NCI-H2107 treated with DMSO at 0.1 percent for 48 hours (cell line): ENCODE measurements at regions not wholly inside any gene's neighbourhood (a gene's known extent, or its start where the extent isn't known, plus 50 kb on each side); places are given as distances from the start of the nearest gene placed in this dataset.

ENCODE experiments used
- DNase-seq: peaks from one replicate; lab custom pipeline; 2025; ENCODE audit not compliant: unreplicated experiment; lab: John Stamatoyannopoulos, UW

DNA sequence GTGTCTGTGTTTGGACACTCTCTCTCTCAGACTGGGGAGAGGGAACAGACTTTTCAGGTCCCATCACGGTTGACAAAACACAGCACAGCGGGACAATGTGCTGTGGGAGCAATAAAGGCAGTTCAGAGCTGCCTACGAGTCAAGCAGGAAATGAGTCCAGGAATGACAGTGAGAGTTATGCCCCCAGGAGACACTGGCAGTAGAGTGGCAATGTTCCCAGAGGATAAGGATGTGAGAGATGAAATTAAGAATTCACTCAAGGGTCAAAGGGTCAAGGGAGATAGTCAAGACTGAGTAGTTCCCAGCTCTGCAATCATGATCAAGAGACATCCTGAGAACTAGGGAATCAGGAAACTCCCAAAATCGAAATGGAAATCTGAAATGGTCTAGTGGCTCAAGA, 156.1 kb downstream of the LURAP1L start:
- DNase-seq: no peak

DNA sequence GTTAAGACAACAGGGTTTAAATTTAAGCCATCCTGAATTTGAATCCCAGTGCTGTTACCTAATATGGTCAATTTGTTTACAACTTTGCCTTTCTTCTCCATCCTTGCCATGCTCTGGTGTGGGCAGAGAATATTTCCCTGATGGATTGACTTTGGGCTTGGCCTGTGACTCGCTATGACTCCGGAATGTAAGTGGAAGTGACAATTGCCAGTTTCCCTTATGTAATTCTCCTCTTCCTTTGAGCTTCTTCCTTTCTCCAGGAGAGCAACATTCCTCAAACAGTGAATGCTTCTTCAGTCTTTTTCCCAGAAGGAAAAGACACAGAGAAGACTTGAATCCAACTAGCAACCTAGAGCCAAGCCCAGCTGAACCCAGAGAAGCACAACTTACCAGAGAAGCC, 159.1 kb downstream of the LURAP1L start:
- no peak for DNase-seq

DNA sequence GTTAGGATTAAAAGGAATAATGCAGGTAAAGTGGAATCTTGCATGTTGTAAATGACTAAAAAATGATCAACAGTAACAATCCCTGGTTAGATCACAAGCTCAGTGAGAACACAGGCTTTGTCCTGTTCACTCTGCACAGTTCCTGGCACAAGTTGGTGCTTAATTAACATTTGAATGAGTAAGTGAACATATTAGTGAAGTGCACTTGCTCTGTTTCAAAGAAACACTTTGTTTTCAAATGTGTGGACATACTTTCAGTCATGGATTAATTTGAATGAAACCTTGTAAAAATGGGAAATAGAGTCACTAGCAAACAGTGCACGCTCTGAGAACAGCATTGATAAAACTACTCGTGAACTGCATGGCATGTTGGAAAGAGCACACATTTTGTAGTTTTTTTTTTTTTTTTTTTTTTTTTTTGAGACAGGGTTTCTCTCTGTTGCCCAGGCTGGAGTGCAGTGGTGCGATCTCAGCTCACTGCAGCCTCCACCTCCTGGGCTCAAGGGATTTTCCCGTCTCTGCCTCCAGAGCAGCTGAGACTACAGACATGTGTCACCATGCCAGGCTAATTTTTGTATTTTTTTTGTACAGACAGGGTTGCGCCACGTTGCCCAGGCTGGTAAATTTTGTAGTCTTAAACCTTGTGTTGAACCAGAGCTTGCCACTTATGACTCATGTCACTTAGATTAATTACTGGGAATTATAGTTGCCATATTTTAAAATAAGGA, 159.9 kb downstream of the LURAP1L start:
- DNase-seq: no peak

DNA sequence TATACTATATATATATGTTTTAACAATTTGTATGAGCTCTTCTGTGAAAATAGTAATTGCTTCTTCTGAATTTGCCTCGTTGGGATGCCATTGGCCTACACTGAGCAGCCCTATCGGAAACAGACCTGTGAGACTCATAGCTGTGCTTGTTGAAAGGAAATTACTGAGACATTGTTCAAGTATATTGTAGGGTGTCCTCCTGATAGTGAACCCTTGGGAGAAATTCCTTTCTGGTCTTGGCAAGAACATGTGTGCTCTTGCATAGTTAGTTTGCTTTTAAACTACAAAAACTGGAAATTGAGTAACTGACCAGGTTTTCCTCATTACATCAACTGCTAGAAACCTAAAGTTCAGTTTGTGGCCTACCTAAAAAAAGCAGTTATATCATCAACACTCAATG, 160.9 kb downstream of the LURAP1L start:
- no peak for DNase-seq

DNA sequence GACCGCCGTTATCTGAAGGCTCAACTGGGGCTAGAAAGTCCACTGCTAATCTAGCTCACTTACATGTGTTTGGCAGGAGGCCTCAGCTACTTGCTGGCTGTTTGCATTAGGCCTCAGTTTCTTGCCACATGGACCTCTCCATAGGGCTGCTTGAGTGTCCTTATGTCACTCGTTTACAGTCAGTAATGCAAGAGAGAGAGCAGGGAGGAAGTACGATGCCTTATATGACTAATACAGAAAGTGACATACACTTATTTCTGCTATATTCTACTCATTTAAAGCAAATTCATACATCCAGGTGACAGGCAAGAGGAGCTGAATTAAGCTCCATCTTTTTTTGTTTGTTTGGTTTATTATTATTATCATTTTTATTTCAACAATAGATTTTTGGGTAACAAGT, 179.6 kb downstream of the LURAP1L start:
- DNase-seq: no peak

DNA sequence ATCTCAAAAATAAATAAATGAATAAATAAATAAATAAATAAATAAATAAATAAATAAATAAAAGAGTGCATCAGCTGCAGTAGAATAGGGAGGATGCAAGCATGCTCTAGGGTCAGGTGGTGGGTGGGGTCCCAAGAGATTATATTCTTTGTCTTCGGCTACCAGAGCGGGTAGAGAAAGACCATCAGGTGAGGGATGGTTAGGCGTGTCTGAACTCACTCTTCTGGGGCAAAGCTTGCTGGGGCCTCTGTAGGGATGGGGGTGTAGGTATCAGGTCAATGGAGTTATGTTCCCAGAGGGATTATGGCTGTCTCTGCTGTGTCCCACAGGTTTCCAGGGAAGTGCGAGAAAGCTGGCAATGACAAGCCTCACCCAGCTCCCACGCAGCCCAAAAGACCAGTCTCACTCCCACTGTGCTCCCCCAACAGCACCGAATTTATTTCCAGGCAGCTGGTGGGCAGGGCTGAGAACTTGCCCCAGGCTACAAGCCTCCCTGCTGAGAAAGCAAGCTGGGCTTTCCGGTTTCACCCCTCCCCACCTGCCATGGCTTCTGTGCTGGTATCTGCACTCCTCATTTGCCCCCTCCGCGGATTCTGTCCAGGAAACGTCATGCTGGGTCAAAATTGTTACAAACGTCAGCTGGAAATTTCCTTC, 180.8 kb downstream of the LURAP1L start:
- DNase-seq: no peak

DNA sequence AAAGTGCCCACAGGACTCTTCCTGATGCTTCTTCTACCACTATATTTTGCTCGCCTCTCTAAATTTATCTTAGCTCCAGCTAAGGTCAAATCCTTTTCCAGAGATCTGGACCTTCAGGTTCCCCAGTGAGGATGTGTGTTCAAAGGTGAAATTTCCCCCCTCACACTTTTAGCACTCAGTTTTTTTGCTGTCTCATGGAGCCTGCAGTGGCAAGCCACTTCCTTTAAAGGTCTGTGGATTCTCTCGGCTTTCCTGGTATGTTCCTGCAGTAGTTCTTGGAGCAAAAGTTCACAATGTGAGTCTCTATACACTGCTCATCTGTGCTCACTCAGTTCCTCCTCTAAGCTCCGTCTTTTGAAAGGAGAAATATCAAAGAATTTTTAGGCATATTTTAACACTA, 181.4 kb downstream of the LURAP1L start:
- DNase-seq: no peak

DNA sequence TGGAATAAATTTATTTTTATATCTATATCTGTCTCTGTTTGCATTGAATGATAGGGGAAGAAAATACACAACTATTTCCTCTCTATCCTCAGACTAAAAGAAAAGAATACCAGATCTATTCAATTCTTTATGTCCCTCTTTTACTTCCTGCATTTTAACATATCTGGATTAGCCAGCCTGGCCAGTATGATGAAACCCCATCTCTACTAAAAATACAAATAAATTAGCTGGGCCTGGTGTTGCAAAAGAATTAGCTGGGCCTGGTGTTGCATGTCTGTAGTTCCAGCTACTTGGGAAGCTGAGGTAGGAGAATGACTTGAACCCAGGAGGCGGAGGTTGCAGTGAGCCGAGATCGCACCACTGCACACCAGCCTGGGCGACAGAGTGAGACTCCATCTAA, 182.0 kb downstream of the LURAP1L start:
- no peak for DNase-seq

DNA sequence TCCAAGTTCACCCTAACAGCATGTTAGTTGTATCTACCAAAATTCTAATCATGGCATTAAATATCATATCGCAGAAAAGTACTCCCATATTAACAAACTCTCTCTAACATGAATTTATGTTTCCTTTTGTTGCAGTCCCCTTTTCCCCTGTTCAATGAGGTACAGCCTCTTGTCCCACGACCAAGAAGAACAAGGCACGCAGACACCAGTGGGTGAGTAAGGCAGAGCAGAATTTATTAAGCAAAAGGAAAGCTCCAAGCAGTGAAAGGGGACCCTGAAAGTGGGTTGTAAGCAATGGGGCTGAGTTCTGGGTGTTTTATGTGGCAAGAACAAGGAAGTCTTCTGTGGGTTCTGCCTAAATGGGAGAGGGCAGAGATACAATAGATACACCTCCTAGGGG, 183.5 kb downstream of the LURAP1L start:
- DNase-seq: no peak

DNA sequence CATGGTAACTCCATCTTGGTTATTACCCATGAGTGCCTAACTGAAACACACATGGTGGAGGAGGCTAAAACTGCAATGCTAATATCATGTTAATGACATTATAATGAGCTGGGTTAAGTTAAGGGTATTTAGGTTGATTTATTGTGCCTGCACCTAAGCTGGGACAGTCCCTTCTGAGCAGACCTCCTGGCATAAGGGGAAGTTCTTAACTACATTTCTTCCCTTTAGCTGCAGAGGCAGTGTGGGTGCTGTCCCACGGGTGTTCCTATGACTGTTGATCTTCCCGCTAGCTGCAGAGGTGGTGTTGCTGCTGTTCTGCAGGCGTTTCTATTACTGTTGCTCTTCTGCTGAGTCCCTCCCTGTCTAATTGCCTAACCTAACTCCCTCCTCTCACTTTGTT, 183.9 kb downstream of the LURAP1L start:
- DNase-seq: no peak

DNA sequence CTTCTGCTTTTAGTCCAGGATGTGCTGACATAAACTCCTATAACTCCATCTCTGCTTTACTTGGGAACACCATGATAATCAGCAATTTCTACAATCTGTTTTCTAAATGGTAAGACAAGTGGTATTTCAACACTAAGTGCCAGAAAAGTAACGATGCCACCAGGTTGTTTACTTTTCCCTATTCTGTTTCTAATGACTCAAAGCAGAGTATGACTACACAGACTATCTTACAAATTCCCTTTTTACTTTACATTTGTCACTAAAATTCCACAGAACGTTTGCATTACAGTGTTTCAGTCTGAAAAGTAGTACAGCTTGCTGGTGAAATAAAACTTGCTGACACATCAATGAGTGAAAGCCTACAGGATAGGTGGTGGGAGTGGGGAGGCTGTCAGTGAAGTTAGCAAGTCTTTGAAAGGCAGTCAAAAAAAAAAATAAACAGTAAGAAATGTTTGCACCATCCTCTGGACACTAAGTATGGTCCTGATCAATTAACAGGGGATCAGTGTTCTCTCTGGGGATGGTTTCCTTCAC, 186.5 kb downstream of the LURAP1L start:
- no peak for DNase-seq

DNA sequence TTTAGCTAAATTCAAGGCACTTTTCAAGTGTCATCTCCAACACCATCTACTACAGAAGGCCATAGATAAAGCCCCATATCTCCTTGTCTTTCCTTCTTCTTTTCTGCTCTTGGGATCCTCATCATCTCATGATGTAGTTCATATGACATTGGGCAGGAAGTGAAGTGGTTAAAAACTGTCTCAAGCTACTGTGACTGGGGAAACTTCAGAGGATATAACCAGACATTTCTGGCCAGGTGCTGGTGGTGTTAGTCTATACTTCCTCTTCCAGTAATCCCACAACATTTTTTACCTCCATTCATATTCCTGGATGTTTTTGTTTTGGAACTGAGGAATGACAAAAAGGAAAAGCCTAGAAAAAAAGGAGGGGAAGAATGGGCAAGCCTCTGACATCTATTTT, 188.7 kb downstream of the LURAP1L start:
- DNase-seq: no peak

DNA sequence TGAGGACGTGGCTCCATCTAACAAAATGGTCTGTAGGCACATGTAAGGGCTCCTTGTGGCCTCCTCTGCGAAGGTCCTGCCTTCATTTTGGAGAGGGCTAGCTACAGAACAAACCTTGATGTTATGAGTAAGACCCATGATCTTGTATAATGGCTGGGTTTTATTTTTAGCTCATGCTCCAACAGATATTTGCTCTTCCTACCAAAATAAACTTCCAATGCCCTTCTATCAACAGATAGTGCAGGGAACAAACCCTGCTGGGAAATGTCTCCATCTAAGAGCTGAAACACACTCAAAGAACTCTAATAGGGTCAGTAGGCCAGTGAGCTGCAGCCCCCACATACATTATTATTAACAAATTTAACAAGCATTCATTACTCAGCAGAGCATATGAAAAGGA, 189.5 kb downstream of the LURAP1L start:
- no peak for DNase-seq

DNA sequence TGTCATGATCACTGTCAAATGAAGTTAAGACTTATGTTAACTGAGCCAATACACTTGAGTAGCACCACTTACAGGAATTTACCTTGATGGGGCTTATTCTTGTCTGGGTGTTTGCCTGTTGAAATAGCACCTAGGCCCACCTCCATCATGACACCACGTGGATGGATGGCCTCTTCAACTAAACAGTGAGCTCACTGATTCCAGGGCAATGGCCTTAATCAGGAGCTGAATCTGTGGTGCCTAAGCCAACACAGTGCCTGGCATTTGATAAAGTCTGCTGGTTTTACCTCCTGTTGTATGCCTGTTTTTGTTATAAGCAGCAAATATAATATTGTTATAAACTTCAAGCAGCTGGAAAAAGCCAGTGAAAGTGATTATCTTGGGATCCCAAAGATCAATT, 190.5 kb downstream of the LURAP1L start:
- DNase-seq: no peak

DNA sequence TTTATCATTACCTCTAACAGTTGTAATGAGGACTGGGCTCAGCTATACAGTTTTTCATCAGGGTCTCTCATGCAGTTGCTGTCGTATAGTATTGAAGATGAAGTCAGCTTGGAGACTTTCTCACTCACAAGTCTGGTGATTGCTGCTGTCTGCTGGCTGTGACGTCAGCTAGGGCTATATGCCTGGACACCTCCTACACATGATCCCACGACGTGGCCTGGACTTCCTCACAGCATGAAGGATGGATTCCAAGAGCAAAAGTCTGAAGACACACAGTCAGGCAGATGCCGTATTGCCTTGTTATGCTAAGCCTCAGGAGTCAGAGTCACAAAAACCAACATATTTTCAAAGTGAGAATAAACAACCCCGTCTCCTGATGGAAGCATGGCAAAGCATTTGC, 193.3 kb downstream of the LURAP1L start:
- no peak for DNase-seq

DNA sequence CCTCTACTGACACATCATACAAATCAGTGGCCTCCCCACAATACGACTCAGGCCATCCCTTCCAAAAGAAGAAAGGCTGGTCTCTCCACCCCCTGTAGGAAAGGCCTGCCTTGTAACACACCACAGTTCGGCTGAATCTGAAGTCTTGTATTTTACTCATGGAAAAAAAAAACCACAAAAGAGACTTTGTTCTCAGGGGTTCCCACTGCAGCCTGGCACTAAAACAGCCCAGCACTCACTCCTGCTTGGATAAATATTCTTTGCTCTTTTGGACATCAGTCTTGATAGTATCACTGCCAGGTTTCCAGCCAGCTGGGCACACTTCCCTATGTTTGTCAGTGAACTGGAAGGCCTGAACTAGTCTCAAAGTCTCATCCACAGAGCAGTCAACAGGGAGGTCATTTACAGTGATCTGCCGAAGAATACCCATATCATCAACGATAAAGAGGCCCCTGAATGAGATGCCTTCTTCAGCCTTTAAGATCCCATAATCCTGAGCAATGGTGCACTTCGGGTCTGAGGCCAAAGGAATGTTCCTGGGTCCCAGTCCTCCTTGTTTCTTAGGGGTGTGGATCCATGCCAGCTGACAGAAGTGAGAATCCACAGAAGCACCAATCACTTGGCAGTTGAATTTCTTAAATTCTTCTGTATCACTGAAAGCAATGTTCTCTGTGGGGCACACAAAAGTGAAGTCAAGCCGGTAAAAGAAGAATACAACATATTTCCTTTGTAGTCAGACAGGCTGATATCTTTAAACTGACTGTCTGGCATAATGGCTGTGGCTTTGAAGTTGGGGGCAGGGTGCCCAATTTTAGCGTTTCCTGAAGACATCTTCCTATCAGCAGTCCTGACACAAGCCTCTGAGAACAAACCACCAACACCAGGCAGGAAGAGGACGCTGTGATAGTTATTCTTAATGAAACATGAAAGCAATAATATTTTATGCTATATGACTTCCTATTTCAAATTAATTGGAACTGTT, 198.1 kb downstream of the LURAP1L start:
- DNase-seq: no peak

DNA sequence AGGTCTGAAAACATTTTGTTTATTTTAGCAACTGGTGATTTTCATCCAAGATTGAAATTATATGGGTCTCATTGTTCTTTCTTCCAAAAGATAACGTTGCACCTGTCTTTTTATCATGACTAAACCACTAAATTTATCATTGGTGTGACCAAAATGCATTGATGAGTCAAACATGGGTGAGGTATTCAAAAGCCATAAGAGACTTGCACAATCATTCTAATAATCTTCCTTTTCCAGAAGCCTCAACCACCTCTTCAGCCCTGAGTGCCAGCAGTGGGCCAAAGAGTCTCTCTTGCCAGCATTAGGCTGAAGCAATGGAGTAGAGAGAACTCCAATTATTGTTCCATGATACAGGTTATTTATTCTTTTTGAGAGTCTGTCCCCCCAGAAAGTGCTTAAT, 198.9 kb downstream of the LURAP1L start:
- DNase-seq: no peak

DNA sequence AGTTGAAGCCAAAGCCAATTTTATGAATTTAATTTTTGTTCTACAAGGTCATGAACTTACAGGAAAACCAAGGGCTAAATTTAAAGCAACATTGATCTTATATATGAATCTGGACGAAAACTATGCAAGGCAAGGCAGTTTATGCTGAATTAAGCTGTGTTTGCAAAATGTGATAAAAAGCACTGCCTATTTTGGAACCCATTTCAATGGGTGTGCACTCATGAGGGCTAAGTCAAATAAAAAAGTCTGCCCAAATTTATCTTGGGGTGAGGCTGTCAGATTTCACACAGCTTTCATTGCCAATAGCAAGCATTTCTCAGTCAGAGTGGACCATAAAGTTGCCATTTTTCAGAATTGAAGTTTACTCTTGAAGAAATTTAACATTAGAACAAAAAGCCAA, 199.9 kb downstream of the LURAP1L start:
- DNase-seq: no peak

DNA sequence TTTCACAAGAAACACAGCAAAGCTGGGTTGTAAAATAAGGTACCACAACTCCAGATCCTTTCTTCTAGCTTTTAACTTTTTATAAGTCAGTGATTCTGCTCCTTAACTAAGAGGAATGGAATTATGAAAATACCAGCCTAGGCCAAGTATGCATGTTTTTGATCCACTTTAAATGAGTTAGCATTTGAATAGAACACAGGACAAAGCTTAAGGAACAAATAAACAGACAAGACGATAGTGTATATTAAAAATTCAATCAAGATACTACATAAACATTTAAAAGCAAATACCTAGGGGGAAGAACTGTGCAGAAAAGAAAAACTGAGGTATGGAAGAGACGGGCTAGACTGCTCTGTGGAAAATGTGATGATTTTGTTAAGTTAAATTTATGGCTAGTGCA, 200.7 kb downstream of the LURAP1L start:
- no peak for DNase-seq

DNA sequence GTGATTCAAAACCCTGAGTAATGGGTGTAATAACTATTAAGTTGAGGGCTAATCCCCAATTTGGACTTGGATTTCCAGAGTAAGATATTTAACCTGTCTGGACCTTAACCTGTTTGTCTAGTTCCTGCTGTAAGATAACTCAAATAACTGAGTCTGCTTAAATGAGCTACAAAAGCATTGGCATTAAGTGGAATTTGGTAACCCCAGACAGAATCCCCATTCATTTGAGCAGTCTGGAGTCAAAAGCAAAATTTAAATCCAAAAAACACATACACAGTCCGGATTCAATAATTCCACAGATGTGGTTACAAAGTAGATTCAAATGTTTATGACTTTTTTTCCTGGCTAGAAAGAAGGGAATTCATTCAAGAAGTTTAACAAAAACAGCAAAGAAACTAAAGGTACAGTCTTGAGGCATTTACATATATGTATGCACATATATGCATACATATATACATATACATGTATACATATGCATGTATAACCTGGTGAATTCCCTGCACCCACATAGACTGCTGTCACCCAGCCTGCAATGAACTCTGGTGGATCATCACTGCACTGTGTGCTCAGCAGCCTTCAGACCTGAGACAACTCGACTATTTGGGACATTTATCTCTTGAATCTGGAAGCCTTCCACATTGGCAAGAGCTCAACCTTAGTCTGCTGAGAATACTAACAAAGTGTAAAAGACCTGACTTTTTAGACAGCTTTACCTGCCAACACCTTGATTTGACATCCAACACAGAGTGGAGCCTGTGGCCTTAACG, 205.4 kb downstream of the LURAP1L start:
- DNase-seq: no peak

DNA sequence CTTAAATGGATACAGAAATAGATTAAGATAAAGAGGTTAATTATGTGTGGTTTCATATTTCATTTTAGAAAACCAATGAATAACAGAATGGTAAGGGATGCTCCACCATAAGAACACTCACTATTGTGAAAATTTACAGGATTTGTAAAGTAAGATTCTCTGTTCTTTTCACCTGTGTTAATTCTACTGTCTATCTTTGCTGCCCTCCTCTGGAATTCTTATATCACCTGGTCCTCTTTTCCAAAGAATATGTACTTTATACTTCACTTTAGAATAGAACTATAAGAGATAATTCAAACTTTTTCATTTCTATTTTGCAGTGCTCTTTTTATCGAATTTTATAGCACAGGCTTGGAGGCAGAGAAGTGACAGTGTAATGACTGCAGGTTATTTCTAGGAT, 213.4 kb downstream of the LURAP1L start:
- DNase-seq: no peak
